ENCODE measurements at regions not wholly inside any gene's neighbourhood (a gene's known extent, or its start where the extent isn't known, plus 50 kb on each side); places are given as distances from the start of the nearest gene placed in this dataset.

GRCh38 chr7:124328774-124329173, 295.9 kb upstream of the TMEM229A start:
- no peak for DNase-seq
- Histone ChIP-seq H3K36me3 (replicated peaks in 1 of 2; ENCODE audit: control insufficient read depth in 1 of 2, insufficient read depth in 2 of 2, low read length in 1 of 2) (no peaks in the 10 kb centered on the region), H2AFZ (ENCODE audit: low read depth) (no peak overlapping the region), H3K79me2 (ENCODE audit: insufficient read depth) (no peaks in the 10 kb centered on the region), H3K9ac (no peak overlapping the region), H3K4me3 (ENCODE audit: low read depth in 2 of 2, low read length in 1 of 2) (no peak overlapping the region), H3K9me2 (no peaks in the 10 kb centered on the region), H3K27ac (ENCODE audit: low read depth in 2 of 2, low read length in 1 of 2) (no peak overlapping the region), H3K4me2 (no peak overlapping the region), H3K9me3 (no peaks in the 10 kb centered on the region), H4K20me1 (ENCODE audit: insufficient read depth) (no peaks in the 10 kb centered on the region; the same call in 1 of the 2 replicates), H3K4me1 (ENCODE audit: control insufficient read depth in 1 of 2, insufficient read depth in 2 of 2, low read depth in 1 of 2, low read length in 1 of 2) (no peaks in the 10 kb centered on the region), H3F3A (replicated peaks; ENCODE audit: insufficient read depth) (no peaks in the 10 kb centered on the region), H3K27me3 (ENCODE audit: insufficient read depth) (no peaks in the 10 kb centered on the region)
- ChIA-PET POLR2A (no interaction called here), CTCF (no interaction called here)
- no peak for TF ChIP-seq MEF2A (IDR thresholded peaks at IDR 0.05; ENCODE audit: borderline replicate concordance, low read depth)
- TF ChIP-seq EZH2phosphoT487 (IDR thresholded peaks at IDR 0.05; ENCODE audit: borderline replicate concordance, low read depth), result no peak
- TF ChIP-seq ZBTB33 (IDR thresholded peaks at IDR 0.05; ENCODE audit: borderline replicate concordance, low read depth), result no peak
- no peak for TF ChIP-seq SMC3 (IDR thresholded peaks at IDR 0.05; ENCODE audit: low read depth, low read length)
- no peak for TF ChIP-seq TCF12 (IDR thresholded peaks at IDR 0.05)
- TF ChIP-seq FOSL2 (IDR thresholded peaks at IDR 0.05; ENCODE audit: borderline replicate concordance, low read depth), result no peak
- no peak for TF ChIP-seq JUND (IDR thresholded peaks at IDR 0.05)
- no peak for TF ChIP-seq NRF1 (IDR thresholded peaks at IDR 0.05; ENCODE audit: low read depth, low read length)
- 50% methylated on average over 3 of the region's 3 CpGs for WGBS (ENCODE audit: low lambda C conversion rate)

GRCh38 chr7:124324262-124324661, 291.4 kb upstream of the TMEM229A start:
- Histone ChIP-seq H3K79me2 (ENCODE audit: insufficient read depth) (no peaks in the 10 kb centered on the region), H3K9ac (no peak overlapping the region), H3K9me2 (0 out of 2 replicates have a peak, but pooled peaks cover 2% of the 10 kb centered on the region), H3K27me3 (ENCODE audit: insufficient read depth) (no peaks in the 10 kb centered on the region), H4K20me1 (ENCODE audit: insufficient read depth) (no peaks in the 10 kb centered on the region), H3K4me3 (ENCODE audit: low read depth in 2 of 2, low read length in 1 of 2) (no peak overlapping the region), H3K4me2 (no peak overlapping the region), H3F3A (replicated peaks; ENCODE audit: insufficient read depth) (no peaks in the 10 kb centered on the region), H3K9me3 (no peaks in the 10 kb centered on the region), H2AFZ (ENCODE audit: low read depth) (no peak overlapping the region), H3K4me1 (ENCODE audit: control insufficient read depth in 1 of 2, insufficient read depth in 2 of 2, low read depth in 1 of 2, low read length in 1 of 2) (no peaks in the 10 kb centered on the region), H3K27ac (ENCODE audit: low read depth in 2 of 2, low read length in 1 of 2) (no peak overlapping the region), H3K36me3 (replicated peaks in 1 of 2; ENCODE audit: control insufficient read depth in 1 of 2, insufficient read depth in 2 of 2, low read length in 1 of 2) (no peaks in the 10 kb centered on the region)
- CTCF ChIA-PET, result no interaction called here
- POLR2A ChIA-PET, result no interaction called here
- TF ChIP-seq, protein P1, sequence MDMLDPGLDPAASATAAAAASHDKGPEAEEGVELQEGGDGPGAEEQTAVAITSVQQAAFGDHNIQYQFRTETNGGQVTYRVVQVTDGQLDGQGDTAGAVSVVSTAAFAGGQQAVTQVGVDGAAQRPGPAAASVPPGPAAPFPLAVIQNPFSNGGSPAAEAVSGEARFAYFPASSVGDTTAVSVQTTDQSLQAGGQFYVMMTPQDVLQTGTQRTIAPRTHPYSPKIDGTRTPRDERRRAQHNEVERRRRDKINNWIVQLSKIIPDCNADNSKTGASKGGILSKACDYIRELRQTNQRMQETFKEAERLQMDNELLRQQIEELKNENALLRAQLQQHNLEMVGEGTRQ (IDR thresholded peaks at IDR 0.05; ENCODE audit: borderline replicate concordance, low read depth, low read length), result no peak
- TF ChIP-seq EZH2phosphoT487 (IDR thresholded peaks at IDR 0.05; ENCODE audit: borderline replicate concordance, low read depth) (no peak), TCF12 (IDR thresholded peaks at IDR 0.05) (no peak), YY1 (IDR thresholded peaks at IDR 0.05; ENCODE audit: low read depth) (no peak), FOSL2 (IDR thresholded peaks at IDR 0.05; ENCODE audit: borderline replicate concordance, low read depth) (no peak), SIN3A (IDR thresholded peaks at IDR 0.05; ENCODE audit: borderline replicate concordance, low read depth, low read length) (no peak), ELF1 (IDR thresholded peaks at IDR 0.05) (no peak), RFX5 (IDR thresholded peaks at IDR 0.05; ENCODE audit: low read length) (no peak), FOXJ3 (CRISPR knock-in tag; IDR thresholded peaks at IDR 0.05) (no peak), TAF1 (IDR thresholded peaks at IDR 0.05; ENCODE audit: borderline replicate concordance, low read depth, low read length) (no peak), RAD21 (IDR thresholded peaks at IDR 0.05; ENCODE audit: low read length) (no peak)
- TF ChIP-seq, protein P2, sequence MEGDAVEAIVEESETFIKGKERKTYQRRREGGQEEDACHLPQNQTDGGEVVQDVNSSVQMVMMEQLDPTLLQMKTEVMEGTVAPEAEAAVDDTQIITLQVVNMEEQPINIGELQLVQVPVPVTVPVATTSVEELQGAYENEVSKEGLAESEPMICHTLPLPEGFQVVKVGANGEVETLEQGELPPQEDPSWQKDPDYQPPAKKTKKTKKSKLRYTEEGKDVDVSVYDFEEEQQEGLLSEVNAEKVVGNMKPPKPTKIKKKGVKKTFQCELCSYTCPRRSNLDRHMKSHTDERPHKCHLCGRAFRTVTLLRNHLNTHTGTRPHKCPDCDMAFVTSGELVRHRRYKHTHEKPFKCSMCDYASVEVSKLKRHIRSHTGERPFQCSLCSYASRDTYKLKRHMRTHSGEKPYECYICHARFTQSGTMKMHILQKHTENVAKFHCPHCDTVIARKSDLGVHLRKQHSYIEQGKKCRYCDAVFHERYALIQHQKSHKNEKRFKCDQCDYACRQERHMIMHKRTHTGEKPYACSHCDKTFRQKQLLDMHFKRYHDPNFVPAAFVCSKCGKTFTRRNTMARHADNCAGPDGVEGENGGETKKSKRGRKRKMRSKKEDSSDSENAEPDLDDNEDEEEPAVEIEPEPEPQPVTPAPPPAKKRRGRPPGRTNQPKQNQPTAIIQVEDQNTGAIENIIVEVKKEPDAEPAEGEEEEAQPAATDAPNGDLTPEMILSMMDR (IDR thresholded peaks at IDR 0.05), result no peak
- DNase-seq, result no peak

Data from SK-N-SH (cell line).